HEK293 (cell line): ENCODE measurements at regions not wholly inside any gene's neighbourhood (a gene's known extent, or its start where the extent isn't known, plus 50 kb on each side); places are given as distances from the start of the nearest gene placed in this dataset.

Source experiments
- CTCF ChIA-PET: fragments of 350-600 bp; formaldehyde crosslinking; extraction: SDS; loops from one replicate; lab custom pipeline; 2021; ENCODE audit warnings: antibody characterized with exemption; lab: Yijun Ruan, JAX
- POLR2A ChIA-PET: fragments of 300-600 bp; formaldehyde crosslinking; extraction: SDS; loops from one replicate; lab custom pipeline; 2020; ENCODE audit warnings: antibody characterized with exemption, inconsistent platforms; lab: Yijun Ruan, JAX
- H3K27ac ChIP-seq: fragments of 200-500 bp; sonication (Bioruptor generic); 2 replicates; pipeline ENCODE4 v1.5.1; 2014; ENCODE audit warnings: low read depth, low read length, control low read depth, inconsistent platforms; ENCODE audit errors: extremely low read depth
- H3K36me3 ChIP-seq, 2 experiments: fragments of 200-500 bp in 1 of 2; sonication (Bioruptor generic) in 1 of 2; 1 replicate in 1 of 2; 2 replicates in 1 of 2; pipeline ENCODE4 v1.5.1; 2014 to 2017; ENCODE audit warnings: inconsistent platforms in 2 of 2, low read length in 2 of 2; ENCODE audit not compliant: control insufficient read depth in 2 of 2, insufficient read depth in 1 of 2
- H3K4me1 ChIP-seq: fragments of 200-500 bp; sonication (Bioruptor generic); 2 replicates; pipeline ENCODE4 v1.5.1; 2014; ENCODE audit warnings: mild to moderate bottlenecking, low read length, inconsistent platforms; ENCODE audit not compliant: control insufficient read depth, insufficient read depth
- H3K4me3 ChIP-seq: 2 replicates; pipeline ENCODE4 v1.5.1; 2011; ENCODE audit warnings: low read depth, mild to moderate bottlenecking, control low read depth, low read length, moderate library complexity
- H3K9me3 ChIP-seq: fragments of 200-500 bp; sonication (Bioruptor generic); 2 replicates; pipeline ENCODE4 v1.5.1; 2014; ENCODE audit warnings: low read depth, low read length, inconsistent platforms; ENCODE audit not compliant: control insufficient read depth, insufficient read depth
- HOXD13 ChIP-seq: sonication (generic); formaldehyde crosslinking; IDR thresholded peaks from 2 replicates; pipeline ENCODE4 v1.8.0; 2022; ENCODE audit warnings: missing genetic modification reagents, borderline replicate concordance
- PRDM1 ChIP-seq: fragments of 450-650 bp; formaldehyde crosslinking; IDR thresholded peaks from 2 replicates; pipeline ENCODE4; 2016; ENCODE audit warnings: missing biosample characterization, missing genetic modification characterization
- REPIN1 ChIP-seq: fragments of 450-650 bp; formaldehyde crosslinking; IDR thresholded peaks from 2 replicates; pipeline ENCODE4 v1.5.1; 2017; ENCODE audit warnings: missing biosample characterization, missing genetic modification characterization, low read depth
- SCRT2 ChIP-seq: fragments of 450-650 bp; formaldehyde crosslinking; IDR thresholded peaks from 2 replicates; pipeline ENCODE4 v1.5.1; 2016; ENCODE audit warnings: missing biosample characterization, missing genetic modification characterization
- ZBTB49 ChIP-seq: fragments of 450-650 bp; formaldehyde crosslinking; IDR thresholded peaks from 2 replicates; pipeline ENCODE4 v1.5.1; 2016; ENCODE audit warnings: missing biosample characterization, missing genetic modification characterization, low read depth
- ZNF140 ChIP-seq: fragments of 450-650 bp; formaldehyde crosslinking; IDR thresholded peaks from 2 replicates; pipeline ENCODE4 v1.5.1; 2016; ENCODE audit warnings: missing biosample characterization, missing genetic modification characterization
- ZNF274 ChIP-seq, 2 experiments: fragments of 200-500 bp in 1 of 2; fragments of 450-650 bp in 1 of 2; sonication (Bioruptor generic) in 1 of 2; formaldehyde crosslinking in 1 of 2; IDR thresholded peaks; 2 replicates each; pipeline versions ENCODE4 v1.5.1 to v1.6.1; 2014 to 2016; ENCODE audit warnings: borderline replicate concordance in 1 of 2, inconsistent platforms in 1 of 2, low read length in 1 of 2, missing biosample characterization in 1 of 2, missing genetic modification characterization in 1 of 2
- ZNF292 ChIP-seq: fragments of 450-650 bp; formaldehyde crosslinking; IDR thresholded peaks from 2 replicates; pipeline ENCODE4 v1.5.1; 2016; ENCODE audit warnings: low read depth, missing biosample characterization, missing genetic modification characterization, borderline replicate concordance
- ZNF341 ChIP-seq: fragments of 450-650 bp; formaldehyde crosslinking; IDR thresholded peaks from 2 replicates; pipeline ENCODE4; 2016; ENCODE audit warnings: low read depth, missing biosample characterization, missing genetic modification characterization
- ZNF514 ChIP-seq: fragments of 450-650 bp; formaldehyde crosslinking; IDR thresholded peaks from 2 replicates; pipeline ENCODE4 v1.5.1; 2016; ENCODE audit warnings: missing biosample characterization, missing genetic modification characterization
- ZNF548 ChIP-seq: fragments of 450-650 bp; formaldehyde crosslinking; IDR thresholded peaks from 2 replicates; pipeline ENCODE4 v1.5.1; 2016; ENCODE audit warnings: missing biosample characterization, missing genetic modification characterization
- ZNF621 ChIP-seq: fragments of 450-650 bp; formaldehyde crosslinking; IDR thresholded peaks from 2 replicates; pipeline ENCODE4 v1.5.1; 2017; ENCODE audit warnings: missing biosample characterization, missing genetic modification characterization
- ZNF624 ChIP-seq: fragments of 450-650 bp; formaldehyde crosslinking; IDR thresholded peaks from 2 replicates; pipeline ENCODE4 v1.5.1; 2017; ENCODE audit warnings: missing biosample characterization, missing genetic modification characterization
- TF ChIP-seq, protein P1 (sequence below): fragments of 450-650 bp; formaldehyde crosslinking; IDR thresholded peaks from 2 replicates; pipeline ENCODE4 v1.5.1; 2016; ENCODE audit warnings: missing biosample characterization, missing genetic modification characterization, borderline replicate concordance
- TF ChIP-seq, protein P2 (sequence below): fragments of 450-650 bp; formaldehyde crosslinking; IDR thresholded peaks from 2 replicates; pipeline ENCODE4 v1.5.1; 2017; ENCODE audit warnings: missing biosample characterization, mild to moderate bottlenecking, missing genetic modification characterization, moderate library complexity
- TF ChIP-seq, protein P3 (sequence below): fragments of 450-650 bp; formaldehyde crosslinking; IDR thresholded peaks from 2 replicates; pipeline ENCODE4 v1.5.1; 2016; ENCODE audit warnings: missing biosample characterization, missing genetic modification characterization, low read depth

- no peak for TF ChIP-seq ZNF292 (tag by site-specific recombination)
- TF ChIP-seq ZNF341 = no peak
- TF ChIP-seq REPIN1 (tag by site-specific recombination) = no peak
- TF ChIP-seq SCRT2 = no peak
- no peak for TF ChIP-seq PRDM1 (tag by site-specific recombination)
- TF ChIP-seq, all 188 proteins: peak for 0
Observed at GRCh38 chr1:189606047-189606446, 871.6 kb downstream of the BRINP3 start (continued).

- H3K36me3 ChIP-seq = no peaks in the 10 kb centered on the region
- no peaks in the 10 kb centered on the region for H3K9me3 ChIP-seq
- ChIA-PET POLR2A (no interaction called here), CTCF (no interaction called here)
- no peaks in the 10 kb centered on the region for H3K4me1 ChIP-seq
- H3K4me3 ChIP-seq = no peak overlapping the region
- TF ChIP-seq, protein P1, sequence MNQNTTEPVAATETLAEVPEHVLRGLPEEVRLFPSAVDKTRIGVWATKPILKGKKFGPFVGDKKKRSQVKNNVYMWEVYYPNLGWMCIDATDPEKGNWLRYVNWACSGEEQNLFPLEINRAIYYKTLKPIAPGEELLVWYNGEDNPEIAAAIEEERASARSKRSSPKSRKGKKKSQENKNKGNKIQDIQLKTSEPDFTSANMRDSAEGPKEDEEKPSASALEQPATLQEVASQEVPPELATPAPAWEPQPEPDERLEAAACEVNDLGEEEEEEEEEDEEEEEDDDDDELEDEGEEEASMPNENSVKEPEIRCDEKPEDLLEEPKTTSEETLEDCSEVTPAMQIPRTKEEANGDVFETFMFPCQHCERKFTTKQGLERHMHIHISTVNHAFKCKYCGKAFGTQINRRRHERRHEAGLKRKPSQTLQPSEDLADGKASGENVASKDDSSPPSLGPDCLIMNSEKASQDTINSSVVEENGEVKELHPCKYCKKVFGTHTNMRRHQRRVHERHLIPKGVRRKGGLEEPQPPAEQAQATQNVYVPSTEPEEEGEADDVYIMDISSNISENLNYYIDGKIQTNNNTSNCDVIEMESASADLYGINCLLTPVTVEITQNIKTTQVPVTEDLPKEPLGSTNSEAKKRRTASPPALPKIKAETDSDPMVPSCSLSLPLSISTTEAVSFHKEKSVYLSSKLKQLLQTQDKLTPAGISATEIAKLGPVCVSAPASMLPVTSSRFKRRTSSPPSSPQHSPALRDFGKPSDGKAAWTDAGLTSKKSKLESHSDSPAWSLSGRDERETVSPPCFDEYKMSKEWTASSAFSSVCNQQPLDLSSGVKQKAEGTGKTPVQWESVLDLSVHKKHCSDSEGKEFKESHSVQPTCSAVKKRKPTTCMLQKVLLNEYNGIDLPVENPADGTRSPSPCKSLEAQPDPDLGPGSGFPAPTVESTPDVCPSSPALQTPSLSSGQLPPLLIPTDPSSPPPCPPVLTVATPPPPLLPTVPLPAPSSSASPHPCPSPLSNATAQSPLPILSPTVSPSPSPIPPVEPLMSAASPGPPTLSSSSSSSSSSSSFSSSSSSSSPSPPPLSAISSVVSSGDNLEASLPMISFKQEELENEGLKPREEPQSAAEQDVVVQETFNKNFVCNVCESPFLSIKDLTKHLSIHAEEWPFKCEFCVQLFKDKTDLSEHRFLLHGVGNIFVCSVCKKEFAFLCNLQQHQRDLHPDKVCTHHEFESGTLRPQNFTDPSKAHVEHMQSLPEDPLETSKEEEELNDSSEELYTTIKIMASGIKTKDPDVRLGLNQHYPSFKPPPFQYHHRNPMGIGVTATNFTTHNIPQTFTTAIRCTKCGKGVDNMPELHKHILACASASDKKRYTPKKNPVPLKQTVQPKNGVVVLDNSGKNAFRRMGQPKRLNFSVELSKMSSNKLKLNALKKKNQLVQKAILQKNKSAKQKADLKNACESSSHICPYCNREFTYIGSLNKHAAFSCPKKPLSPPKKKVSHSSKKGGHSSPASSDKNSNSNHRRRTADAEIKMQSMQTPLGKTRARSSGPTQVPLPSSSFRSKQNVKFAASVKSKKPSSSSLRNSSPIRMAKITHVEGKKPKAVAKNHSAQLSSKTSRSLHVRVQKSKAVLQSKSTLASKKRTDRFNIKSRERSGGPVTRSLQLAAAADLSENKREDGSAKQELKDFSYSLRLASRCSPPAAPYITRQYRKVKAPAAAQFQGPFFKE (tag by site-specific recombination) = no peak
- TF ChIP-seq ZNF548 (tag by site-specific recombination) = no peak
- no peak overlapping the region for H3K27ac ChIP-seq
Observed at GRCh38 chr1:189606795-189607476, 870.7 kb downstream of the BRINP3 start.

GRCh38 chr1:189607477-189608096, 870.1 kb downstream of the BRINP3 start:
- no peaks in the 10 kb centered on the region for H3K9me3 ChIP-seq
- no peaks in the 10 kb centered on the region for H3K36me3 ChIP-seq
- CTCF ChIA-PET = no interaction called here
- no peak overlapping the region for H3K4me3 ChIP-seq
- H3K4me1 ChIP-seq = no peaks in the 10 kb centered on the region
- H3K27ac ChIP-seq = no peak overlapping the region
- TF ChIP-seq ZNF621 (tag by site-specific recombination) (no peak), ZNF514 (tag by site-specific recombination) (no peak)
- TF ChIP-seq, protein P2, sequence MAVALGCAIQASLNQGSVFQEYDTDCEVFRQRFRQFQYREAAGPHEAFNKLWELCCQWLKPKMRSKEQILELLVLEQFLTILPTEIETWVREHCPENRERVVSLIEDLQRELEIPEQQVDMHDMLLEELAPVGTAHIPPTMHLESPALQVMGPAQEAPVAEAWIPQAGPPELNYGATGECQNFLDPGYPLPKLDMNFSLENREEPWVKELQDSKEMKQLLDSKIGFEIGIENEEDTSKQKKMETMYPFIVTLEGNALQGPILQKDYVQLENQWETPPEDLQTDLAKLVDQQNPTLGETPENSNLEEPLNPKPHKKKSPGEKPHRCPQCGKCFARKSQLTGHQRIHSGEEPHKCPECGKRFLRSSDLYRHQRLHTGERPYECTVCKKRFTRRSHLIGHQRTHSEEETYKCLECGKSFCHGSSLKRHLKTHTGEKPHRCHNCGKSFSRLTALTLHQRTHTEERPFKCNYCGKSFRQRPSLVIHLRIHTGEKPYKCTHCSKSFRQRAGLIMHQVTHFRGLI (tag by site-specific recombination) = no peak
- POLR2A ChIA-PET = no interaction called here

DNA sequence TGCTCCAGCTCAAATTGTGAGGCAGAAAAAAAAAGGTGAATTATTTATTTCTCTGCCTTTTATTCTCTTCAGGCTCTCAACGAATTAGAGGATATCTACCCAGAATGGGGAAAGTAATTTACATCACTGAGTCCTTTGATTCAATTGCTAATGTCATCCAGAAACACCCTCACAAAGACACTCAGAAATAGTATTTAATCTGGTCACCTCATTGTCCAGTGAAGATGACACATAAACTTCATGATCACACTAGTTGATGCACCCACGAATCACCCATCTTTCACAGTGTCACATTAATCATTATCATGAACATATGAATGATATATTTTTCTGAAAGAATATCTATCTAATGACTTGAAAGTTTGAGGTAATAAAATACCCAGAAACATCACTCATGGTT, 868.5 kb downstream of the BRINP3 start:
- H3K4me3 ChIP-seq = no peak overlapping the region
- CTCF ChIA-PET = no interaction called here
- H3K27ac ChIP-seq = no peak overlapping the region
- no peaks in the 10 kb centered on the region for H3K4me1 ChIP-seq
- POLR2A ChIA-PET = no interaction called here
- H3K36me3 ChIP-seq = no peaks in the 10 kb centered on the region
- H3K9me3 ChIP-seq = no peaks in the 10 kb centered on the region
- TF ChIP-seq ZNF274 (IDR thresholded peaks at IDR 0.05; ENCODE audit: low read length) (no peak), ZNF274 (tag by site-specific recombination; IDR thresholded peaks at IDR 0.05; ENCODE audit: borderline replicate concordance) (no peak), ZNF624 (tag by site-specific recombination) (no peak), HOXD13 (no peak), ZBTB49 (tag by site-specific recombination) (no peak), ZNF140 (no peak)
- TF ChIP-seq, protein P3, sequence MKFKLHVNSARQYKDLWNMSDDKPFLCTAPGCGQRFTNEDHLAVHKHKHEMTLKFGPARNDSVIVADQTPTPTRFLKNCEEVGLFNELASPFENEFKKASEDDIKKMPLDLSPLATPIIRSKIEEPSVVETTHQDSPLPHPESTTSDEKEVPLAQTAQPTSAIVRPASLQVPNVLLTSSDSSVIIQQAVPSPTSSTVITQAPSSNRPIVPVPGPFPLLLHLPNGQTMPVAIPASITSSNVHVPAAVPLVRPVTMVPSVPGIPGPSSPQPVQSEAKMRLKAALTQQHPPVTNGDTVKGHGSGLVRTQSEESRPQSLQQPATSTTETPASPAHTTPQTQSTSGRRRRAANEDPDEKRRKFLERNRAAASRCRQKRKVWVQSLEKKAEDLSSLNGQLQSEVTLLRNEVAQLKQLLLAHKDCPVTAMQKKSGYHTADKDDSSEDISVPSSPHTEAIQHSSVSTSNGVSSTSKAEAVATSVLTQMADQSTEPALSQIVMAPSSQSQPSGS (tag by site-specific recombination) = no peak
